ENCODE measurements at regions not wholly inside any gene's neighbourhood (a gene's known extent, or its start where the extent isn't known, plus 50 kb on each side); places are given as distances from the start of the nearest gene placed in this dataset.

DNA sequence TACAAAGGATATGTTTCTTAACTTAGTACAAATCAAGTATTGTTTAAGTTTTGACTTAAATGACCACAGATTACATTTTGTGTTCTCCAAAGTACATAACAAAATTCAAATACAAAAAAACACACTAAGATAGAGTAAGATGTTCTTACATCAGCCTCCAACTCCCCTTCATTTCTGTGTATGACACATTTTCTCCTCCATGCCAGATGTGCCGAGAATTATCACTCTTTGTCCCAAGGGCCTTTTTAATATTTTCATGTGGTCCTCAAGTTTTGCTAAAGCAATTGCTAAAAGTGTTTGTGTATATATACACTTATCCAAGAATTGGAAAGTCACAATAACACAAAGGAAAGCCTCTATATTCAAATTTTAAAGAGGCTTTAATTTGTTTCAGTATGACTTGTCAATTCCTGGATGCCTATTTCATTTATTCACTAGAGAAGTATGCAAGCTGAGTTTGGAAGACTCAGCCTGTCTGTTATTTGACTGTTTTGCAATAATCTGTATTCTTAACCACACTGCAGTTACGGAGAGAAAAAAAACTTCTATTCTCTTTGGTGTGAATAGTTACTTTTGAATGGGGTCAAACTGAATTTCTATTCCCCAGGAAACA is 586.4 kb upstream of the SEMA3D start:
- intact Hi-C loops (cut with micrococcal nuclease) = no loop called here
- no peak for DNase-seq
- no peaks in the 10 kb centered on the region for H3K4me1 Mint-ChIP-seq
- H4K20me1 ChIP-seq (ENCODE audit: insufficient read depth, low read length) = no peaks in the 10 kb centered on the region
- H3K36me3 ChIP-seq (replicated peaks in 1 of 2; ENCODE audit: control insufficient read depth in 1 of 2, insufficient read depth in 2 of 2, low read length in 2 of 2) = no peaks in the 10 kb centered on the region
- H2AFZ ChIP-seq (ENCODE audit: insufficient read depth, low read depth, low read length, poor library complexity, severe bottlenecking) = no peak overlapping the region
- H3K4me2 ChIP-seq (replicated peaks; ENCODE audit: extremely low read depth, low read length, poor library complexity, severe bottlenecking) = no peak overlapping the region
- no peak overlapping the region for H3K4me3 ChIP-seq (replicated peaks in 1 of 3; ENCODE audit: low read depth in 2 of 3, low read length in 3 of 3)
- no peak overlapping the region for H3K9ac ChIP-seq (ENCODE audit: insufficient read depth, low read length, poor library complexity, severe bottlenecking)
- no peak overlapping the region for H3K4me3 Mint-ChIP-seq
- no peaks in the 10 kb centered on the region for H3K27me3 ChIP-seq (ENCODE audit: control insufficient read depth in 2 of 2, insufficient read depth in 2 of 2, low read length in 2 of 2)
- peaks cover 0 to 2% (median 0%) of the 10 kb centered on the region in 3 donors for H3K27me3 Mint-ChIP-seq (ENCODE audit: low read depth in 3 of 3)
- H3K27ac Mint-ChIP-seq = no peak overlapping the region
- peaks cover 0 to 4% (median 0%) of the 10 kb centered on the region in 7 donors for H3K9me3 Mint-ChIP-seq
- TF ChIP-seq, protein P1, sequence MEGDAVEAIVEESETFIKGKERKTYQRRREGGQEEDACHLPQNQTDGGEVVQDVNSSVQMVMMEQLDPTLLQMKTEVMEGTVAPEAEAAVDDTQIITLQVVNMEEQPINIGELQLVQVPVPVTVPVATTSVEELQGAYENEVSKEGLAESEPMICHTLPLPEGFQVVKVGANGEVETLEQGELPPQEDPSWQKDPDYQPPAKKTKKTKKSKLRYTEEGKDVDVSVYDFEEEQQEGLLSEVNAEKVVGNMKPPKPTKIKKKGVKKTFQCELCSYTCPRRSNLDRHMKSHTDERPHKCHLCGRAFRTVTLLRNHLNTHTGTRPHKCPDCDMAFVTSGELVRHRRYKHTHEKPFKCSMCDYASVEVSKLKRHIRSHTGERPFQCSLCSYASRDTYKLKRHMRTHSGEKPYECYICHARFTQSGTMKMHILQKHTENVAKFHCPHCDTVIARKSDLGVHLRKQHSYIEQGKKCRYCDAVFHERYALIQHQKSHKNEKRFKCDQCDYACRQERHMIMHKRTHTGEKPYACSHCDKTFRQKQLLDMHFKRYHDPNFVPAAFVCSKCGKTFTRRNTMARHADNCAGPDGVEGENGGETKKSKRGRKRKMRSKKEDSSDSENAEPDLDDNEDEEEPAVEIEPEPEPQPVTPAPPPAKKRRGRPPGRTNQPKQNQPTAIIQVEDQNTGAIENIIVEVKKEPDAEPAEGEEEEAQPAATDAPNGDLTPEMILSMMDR (IDR thresholded peaks at IDR 0.05) = no peak
- no peaks in the 10 kb centered on the region for H3K36me3 Mint-ChIP-seq
- WGBS (ENCODE audit: insufficient coverage) = no CpG with 5 or more reads among the region's 2 CpGs
- peaks cover 0 to 4% of the 10 kb centered on the region in 2 donors for H3K9me3 ChIP-seq (replicated peaks in 1 of 2; ENCODE audit: control insufficient read depth in 1 of 2, insufficient read depth in 1 of 2, low read length in 2 of 2)
- H3K4me1 ChIP-seq (ENCODE audit: control insufficient read depth in 1 of 2, insufficient read depth in 2 of 2, low read length in 2 of 2) = no peaks in the 10 kb centered on the region
- no peaks in the 10 kb centered on the region for H3K79me2 ChIP-seq (ENCODE audit: insufficient read depth, low read length)
- no peak overlapping the region for H3K27ac ChIP-seq (ENCODE audit: low read depth in 1 of 2, low read length in 2 of 2)

DNA sequence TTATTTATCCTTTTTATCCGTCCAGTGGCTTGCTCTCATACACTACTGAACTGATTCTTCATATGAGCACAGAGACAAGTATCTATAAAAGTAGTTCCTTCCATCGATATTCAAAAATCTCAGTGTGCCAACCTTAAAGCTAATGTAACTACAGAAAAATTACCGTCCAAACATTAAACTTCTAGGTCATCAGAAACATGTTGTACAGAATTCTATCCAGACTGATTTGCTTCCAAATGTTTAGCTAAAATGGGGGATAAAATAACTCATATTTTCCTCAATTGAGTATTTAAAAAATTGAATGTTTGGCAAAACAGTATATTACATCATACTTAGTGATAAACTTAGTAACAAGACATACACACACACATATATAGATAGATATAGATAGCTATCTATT is 584.7 kb upstream of the SEMA3D start:
- Histone ChIP-seq H3K4me2 (replicated peaks; ENCODE audit: extremely low read depth, low read length, poor library complexity, severe bottlenecking) (no peak overlapping the region), H3K27me3 (ENCODE audit: control insufficient read depth in 2 of 2, insufficient read depth in 2 of 2, low read length in 2 of 2) (no peaks in the 10 kb centered on the region), H3K9me3 (replicated peaks in 1 of 2; ENCODE audit: control insufficient read depth in 1 of 2, insufficient read depth in 1 of 2, low read length in 2 of 2) (peaks cover 0 to 4% of the 10 kb centered on the region in 2 donors), H2AFZ (ENCODE audit: insufficient read depth, low read depth, low read length, poor library complexity, severe bottlenecking) (no peak overlapping the region), H3K36me3 (replicated peaks in 1 of 2; ENCODE audit: control insufficient read depth in 1 of 2, insufficient read depth in 2 of 2, low read length in 2 of 2) (no peaks in the 10 kb centered on the region), H3K4me3 (replicated peaks in 1 of 3; ENCODE audit: low read depth in 2 of 3, low read length in 3 of 3) (no peak overlapping the region), H3K9ac (ENCODE audit: insufficient read depth, low read length, poor library complexity, severe bottlenecking) (no peak overlapping the region), H3K4me1 (ENCODE audit: control insufficient read depth in 1 of 2, insufficient read depth in 2 of 2, low read length in 2 of 2) (no peaks in the 10 kb centered on the region), H3K79me2 (ENCODE audit: insufficient read depth, low read length) (no peaks in the 10 kb centered on the region), H4K20me1 (ENCODE audit: insufficient read depth, low read length) (no peaks in the 10 kb centered on the region), H3K27ac (ENCODE audit: low read depth in 1 of 2, low read length in 2 of 2) (no peak overlapping the region)
- no CpG with 5 or more reads among the region's 3 CpGs for WGBS (ENCODE audit: insufficient coverage)
- H3K36me3 Mint-ChIP-seq = no peaks in the 10 kb centered on the region
- H3K4me1 Mint-ChIP-seq = no peaks in the 10 kb centered on the region
- no peak overlapping the region for H3K27ac Mint-ChIP-seq
- DNase-seq = no peak
- H3K4me3 Mint-ChIP-seq = no peak overlapping the region
- peaks cover 0 to 3% (median 0%) of the 10 kb centered on the region in 3 donors for H3K27me3 Mint-ChIP-seq (ENCODE audit: low read depth in 3 of 3)
- H3K9me3 Mint-ChIP-seq = peaks cover 0 to 4% (median 0%) of the 10 kb centered on the region in 7 donors
- intact Hi-C loops (cut with micrococcal nuclease) = no loop called here
- TF ChIP-seq, protein P1 (IDR thresholded peaks at IDR 0.05) = no peak
